Uterus (tissue), 2 donors: ENCODE measurements at regions not wholly inside any gene's neighbourhood (a gene's known extent, or its start where the extent isn't known, plus 50 kb on each side); places are given as distances from the start of the nearest gene placed in this dataset.

ENCODE experiments used
- CTCF ChIP-seq, 4 experiments: fragments of 200-600 bp in 2 of 4; fragments of 450-650 bp in 2 of 4; sonication (generic) in 2 of 4; IDR thresholded peaks; one replicate each; pipeline ENCODE4 v1.5.1; 2016 to 2019; ENCODE audit warnings: antibody characterized with exemption in 4 of 4, mild to moderate bottlenecking in 2 of 4, moderate library complexity in 1 of 4
- POLR2A ChIP-seq, 2 donors: fragments of 450-650 bp; IDR thresholded peaks; one replicate each; pipeline ENCODE4 v1.6.1; 2016; ENCODE audit warnings: antibody characterized with exemption in 2 of 2, mild to moderate bottlenecking in 1 of 2, moderate library complexity in 1 of 2

GRCh38 chr1:239040523-239040922 is 345.8 kb upstream of the CHRM3 start:
- no peak for TF ChIP-seq CTCF (IDR thresholded peaks at IDR 0.05)
- TF ChIP-seq POLR2A (IDR thresholded peaks at IDR 0.05), result no peak
